ENCODE measurements at regions not wholly inside any gene's neighbourhood (a gene's known extent, or its start where the extent isn't known, plus 50 kb on each side); places are given as distances from the start of the nearest gene placed in this dataset.

GRCh38 chr5:30092548-30092947 is 1100.9 kb upstream of the CDH6 start:
- TF ChIP-seq CTCF (IDR thresholded peaks at IDR 0.05; ENCODE audit: control extremely low read depth, extremely low read depth, low read depth, missing control alignments), result no peak
- POLR2A ChIA-PET, result no interaction called here
- CTCF ChIA-PET, result interaction anchor here (0.9 kb wide), 1 partner anchor 8 kb away, joined by 3 read pairs; no protein-coding TSS in a partner anchor
- no peak for DNase-seq (ENCODE audit: extremely low spot score)

GRCh38 chr5:30069441-30070263 is 1123.8 kb upstream of the CDH6 start:
- no peak for DNase-seq (ENCODE audit: extremely low spot score)
- no peak for TF ChIP-seq CTCF (IDR thresholded peaks at IDR 0.05; ENCODE audit: control extremely low read depth, extremely low read depth, low read depth, missing control alignments)
- ChIA-PET CTCF (interaction anchor here (1.2 kb wide), 1 partner anchor 11 kb away, joined by 5 read pairs; no protein-coding TSS in a partner anchor), POLR2A (no interaction called here)

- POLR2A ChIA-PET, result no interaction called here
- TF ChIP-seq CTCF (IDR thresholded peaks at IDR 0.05; ENCODE audit: control extremely low read depth, extremely low read depth, low read depth, missing control alignments), result no peak
- CTCF ChIA-PET, result no interaction called here
- no peak for DNase-seq (ENCODE audit: extremely low spot score)
Observed at GRCh38 chr5:30063503-30063902, 1130.0 kb upstream of the CDH6 start.

- no peak for DNase-seq (ENCODE audit: extremely low spot score)
- POLR2A ChIA-PET, result no interaction called here
- CTCF ChIA-PET, result interaction anchor here (3.0 kb wide), 1 partner anchor 11 kb away, joined by 21 read pairs; no protein-coding TSS in a partner anchor
- no peak for TF ChIP-seq CTCF (IDR thresholded peaks at IDR 0.05; ENCODE audit: control extremely low read depth, extremely low read depth, low read depth, missing control alignments)
Observed at GRCh38 chr5:30051976-30052375, 1141.5 kb upstream of the CDH6 start.

- TF ChIP-seq CTCF (IDR thresholded peaks at IDR 0.05; ENCODE audit: control extremely low read depth, extremely low read depth, low read depth, missing control alignments), result no peak
- ChIA-PET POLR2A (no interaction called here), CTCF (interaction anchor here (3.0 kb wide), 1 partner anchor 9 kb away, joined by 21 read pairs; no protein-coding TSS in a partner anchor)
- DNase-seq (ENCODE audit: extremely low spot score), result no peak
Observed at GRCh38 chr5:30050056-30050815, 1143.2 kb upstream of the CDH6 start.

- DNase-seq (ENCODE audit: extremely low spot score), result no peak
- ChIA-PET POLR2A (no interaction called here), CTCF (interaction anchor here (1.1 to 3.1 kb wide), 2 partner anchors 8 to 1189 kb away, joined by 3 to 21 read pairs; no protein-coding TSS in a partner anchor)
- TF ChIP-seq CTCF (IDR thresholded peaks at IDR 0.05; ENCODE audit: control extremely low read depth, extremely low read depth, low read depth, missing control alignments), result no peak
Observed at GRCh38 chr5:30042677-30043076, 1150.8 kb upstream of the CDH6 start.

Measured in GM10248 (cell line).